T-helper 1 cell (primary cell): ENCODE measurements at regions not wholly inside any gene's neighbourhood (a gene's known extent, or its start where the extent isn't known, plus 50 kb on each side); places are given as distances from the start of the nearest gene placed in this dataset.
A peak's percentile ranks its signal among the peaks of the same experiment; 100 is the strongest.
"Not testable (repeated sequence)": the region's sequence is repeated elsewhere in the genome, so short reads cannot be mapped to it uniquely, and the experiment has no call there.

Experiments
- DNase-seq, 5 donors: peaks; one replicate each; pipeline ENCODE4 v3.0.0-alpha.2; 2012 to 2020

DNA sequence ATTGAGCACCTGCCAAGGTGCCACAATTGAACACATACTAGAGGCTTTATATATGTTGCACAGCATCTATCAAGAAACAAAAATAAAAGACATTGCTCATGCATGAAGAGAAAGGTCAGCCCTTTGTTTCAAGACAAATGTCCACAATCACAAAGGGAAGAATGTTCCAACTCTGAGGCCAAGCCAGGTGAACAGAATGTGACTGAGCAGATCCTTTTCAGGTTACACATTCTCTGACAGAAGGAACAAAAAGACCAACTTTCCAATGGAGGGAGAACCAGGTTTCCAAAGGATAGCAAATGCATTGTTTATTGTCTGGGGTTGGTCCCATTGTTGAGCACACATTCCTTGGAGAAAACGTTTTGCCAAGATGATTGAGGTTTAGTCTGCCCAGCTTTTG, 50.2 kb upstream of the FAM174B start:
- DNase-seq = no peak

DNA sequence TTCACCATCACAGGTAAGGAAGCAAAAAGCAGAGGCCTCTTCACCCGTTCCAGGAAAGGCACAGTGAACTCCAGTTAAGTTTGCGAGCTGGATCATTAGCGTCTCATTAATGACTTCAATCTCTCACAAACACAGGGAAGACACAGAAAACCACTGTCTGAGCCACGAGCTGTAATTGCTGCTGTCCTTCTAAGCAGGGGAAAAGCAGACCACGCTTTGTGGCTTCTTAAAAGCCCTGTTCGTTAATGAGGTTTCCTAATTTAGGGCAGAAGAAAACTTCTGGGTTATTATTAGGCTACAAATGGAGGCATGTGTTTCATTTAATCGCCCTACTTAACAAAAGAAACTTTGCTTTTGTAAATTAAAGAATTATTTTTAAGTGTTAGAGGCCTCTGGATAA, 50.6 kb upstream of the FAM174B start:
- no peak for DNase-seq

DNA sequence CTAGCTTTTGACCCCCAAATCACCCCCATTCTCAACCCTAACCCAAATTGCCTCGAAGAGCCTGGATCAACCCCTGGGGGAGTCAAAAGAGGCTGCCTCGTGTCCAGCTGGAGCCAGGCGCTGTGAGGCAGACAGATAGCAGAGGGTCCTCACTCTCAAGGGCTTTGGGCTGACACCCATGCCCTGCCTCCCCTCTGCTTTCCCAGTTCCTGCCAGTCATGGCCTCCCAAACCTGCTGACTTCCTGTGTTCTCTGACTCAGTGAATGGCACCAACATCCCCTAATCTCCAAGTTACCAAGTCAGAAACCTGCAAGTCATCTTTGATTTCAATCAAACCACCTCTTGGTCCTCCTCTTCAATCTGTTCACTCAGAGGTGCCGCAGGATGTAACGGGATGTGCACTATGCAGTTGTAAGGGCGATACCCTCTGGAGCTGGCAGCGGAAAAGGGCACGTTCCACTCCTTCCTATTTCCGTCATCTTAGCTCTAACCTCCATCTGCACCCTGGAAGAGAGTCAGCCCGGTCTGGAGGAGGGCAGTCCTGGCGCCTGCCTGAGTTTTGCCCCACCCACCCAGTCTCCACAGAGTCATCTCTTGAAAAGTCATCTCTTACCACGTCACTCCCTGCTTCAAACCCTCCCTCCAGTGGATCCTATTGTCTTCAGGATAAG, 52.4 kb upstream of the FAM174B start:
- DNase-seq = no peak

DNA sequence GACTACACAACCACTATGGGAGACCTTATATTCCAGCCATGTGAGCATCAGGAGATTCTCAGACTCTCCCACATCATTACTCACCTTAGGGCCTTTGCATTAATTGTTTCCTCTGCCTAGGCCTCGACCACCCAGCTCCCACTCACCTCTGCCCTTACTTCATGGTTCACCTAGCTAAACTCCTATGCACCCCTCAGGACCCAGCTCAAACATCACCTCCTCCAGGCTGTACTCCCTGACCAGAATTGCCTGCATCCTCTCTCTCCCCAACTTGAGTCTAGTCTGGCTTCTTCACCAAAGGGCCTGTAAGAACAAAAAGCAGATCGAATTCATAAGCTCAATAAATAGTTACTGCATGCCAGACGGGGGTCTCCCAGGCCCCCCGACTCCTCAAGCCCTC, 53.1 kb upstream of the FAM174B start:
- DNase-seq = no peak

DNA sequence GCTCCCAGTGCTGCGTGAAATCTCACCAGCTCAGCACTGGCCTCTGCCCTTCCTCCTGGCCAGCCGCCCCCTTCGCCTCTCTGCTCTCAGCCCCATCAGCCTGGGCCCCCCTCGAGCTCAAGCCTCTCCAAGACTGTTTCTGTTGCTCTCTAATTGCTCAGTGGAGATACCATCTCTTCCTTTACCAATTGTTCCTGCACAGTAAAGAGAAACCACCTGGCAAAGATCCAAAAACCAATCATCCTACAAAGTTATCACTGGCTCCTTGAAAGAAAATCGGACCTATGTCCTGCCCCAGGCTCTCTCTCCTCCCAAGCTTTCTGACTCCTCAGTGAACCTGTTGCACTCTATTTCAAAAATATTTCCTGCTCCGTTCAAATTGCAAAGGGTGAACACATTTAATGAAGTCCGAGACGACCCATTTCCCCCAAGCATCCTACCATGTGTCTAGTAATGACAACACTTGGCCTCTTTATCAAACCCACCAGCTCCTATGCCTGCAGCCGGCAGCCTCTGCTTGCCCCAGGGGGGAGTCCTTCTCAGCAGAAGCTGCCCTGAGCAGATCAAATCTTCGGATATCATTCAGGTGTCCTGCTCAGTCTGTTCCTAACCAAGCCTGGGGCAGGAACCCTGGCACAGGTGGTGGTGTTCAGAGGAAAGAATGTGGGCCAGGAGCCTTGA, 53.7 kb upstream of the FAM174B start:
- no peak for DNase-seq

DNA sequence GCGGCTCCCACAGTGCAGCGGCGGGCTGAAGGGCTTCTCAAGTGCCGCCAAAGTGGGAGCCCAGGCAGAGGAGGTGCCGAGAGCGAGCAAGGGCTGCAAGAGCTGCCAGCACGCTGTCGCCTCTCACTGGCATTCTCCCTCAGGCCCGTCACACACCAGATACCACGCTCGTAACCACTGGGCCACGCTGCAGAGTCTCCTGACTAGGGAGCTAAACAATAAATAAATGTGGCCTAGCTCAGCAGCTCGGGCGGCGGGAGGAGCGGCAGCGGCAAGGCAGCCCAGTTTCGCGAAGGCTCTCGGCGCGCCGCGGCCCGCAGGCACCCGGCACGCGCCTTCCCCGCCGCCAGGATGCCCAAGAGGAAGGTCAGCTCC, 55.9 kb upstream of the FAM174B start:
- no peak for DNase-seq

DNA sequence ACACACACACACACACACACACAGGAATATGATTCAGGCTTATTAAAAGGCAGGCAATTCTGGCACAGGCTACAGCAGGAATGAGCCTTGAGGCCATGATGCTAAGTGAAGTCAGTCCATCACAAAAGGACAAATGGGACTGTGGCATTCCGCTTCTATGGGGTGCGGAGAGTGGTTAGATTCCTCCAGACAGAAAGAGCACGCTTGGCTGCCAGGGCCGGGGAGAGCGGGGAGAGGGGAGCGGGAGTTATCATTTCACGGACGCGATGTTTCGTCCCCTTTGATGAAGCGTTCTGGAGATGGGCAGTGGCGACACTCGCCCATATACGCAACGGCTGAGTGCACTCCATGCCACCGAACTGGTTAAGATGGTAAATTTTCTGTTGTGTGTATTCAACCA, 58.5 kb upstream of the FAM174B start:
- no peak for DNase-seq

DNA sequence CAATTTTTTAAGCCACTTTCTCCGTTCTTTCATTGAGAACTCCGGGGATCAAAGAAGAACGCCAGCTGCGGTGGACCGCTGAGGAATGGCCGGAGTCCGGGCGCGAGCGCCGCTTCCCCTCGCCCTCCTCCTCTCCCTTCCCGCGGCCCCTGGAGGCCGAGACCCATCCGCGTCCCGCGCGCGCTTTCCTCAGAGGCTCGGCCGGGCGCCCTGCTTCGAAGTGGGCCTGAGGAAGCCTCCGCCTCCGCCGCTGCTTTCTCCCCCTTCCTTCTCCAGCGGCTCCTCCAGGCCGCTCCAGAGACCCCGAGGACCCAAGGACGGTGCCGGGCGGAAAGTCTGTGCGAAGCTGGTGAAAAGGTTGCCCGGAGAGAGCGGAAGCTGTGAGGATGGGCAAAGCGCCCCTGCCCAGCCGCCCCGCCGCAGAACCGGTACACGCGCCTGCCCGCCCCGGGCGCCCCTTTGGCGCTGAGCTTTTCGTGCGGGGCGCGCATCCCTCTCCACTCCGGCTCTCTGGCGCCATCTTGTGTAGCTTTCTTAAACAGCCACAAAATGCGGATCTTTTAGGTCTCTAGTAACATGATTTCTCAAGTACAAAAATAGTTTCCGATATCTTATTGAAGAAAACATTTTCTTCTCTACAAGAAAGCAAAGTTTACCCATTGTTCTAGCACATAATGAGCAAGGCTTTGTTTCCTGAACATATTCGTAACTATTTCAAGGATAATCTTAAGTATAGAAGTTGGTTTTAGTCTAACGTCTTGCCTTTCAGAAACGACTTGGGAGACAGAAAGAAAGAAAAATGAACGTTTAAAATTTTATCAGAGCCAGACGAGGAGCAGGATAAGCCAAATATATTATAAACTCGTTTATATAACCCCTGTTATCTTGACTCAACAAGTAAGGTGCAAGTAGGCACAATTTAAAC, 59.2 kb upstream of the FAM174B start:
- DNase-seq = peak; percentile 27 to 70 (median 53)

DNA sequence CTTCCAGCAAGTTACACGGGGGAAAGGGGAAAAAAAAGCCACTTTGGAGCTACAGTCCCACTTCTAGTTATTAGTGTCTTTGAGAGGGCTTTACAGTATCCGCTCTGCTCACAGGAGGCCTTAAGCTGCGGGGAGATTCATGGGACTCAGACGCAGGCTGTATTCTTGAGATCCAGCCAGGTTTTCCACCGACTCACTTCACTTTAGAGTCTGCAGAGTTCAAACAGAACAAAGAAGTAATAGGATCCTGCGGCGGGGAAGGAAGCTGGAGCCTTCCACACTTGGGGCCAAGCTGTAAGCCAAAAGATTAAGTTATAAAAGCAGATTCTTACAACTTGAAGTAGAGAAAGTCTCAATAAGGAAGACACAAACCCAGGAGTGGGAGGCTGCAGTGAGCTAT, 60.2 kb upstream of the FAM174B start:
- no peak for DNase-seq

DNA sequence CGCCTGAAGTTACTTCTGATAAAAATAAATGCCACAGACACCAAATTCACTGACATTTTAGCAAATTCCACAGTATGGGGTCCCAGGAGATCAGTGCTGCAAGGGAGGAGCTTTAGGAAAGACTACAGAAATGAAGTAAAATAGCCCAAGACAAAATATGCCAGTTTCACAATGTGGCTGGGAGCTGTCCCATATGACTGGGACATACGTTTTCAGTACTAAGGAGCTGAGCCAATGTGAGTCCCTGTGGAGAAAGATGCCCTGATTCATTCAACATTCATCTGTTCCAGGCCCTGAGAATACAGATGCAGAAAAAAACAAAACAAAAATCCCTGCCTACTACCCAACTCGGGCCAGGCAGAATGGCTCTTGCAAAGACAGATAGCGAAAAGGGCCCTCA, 63.4 kb upstream of the FAM174B start:
- DNase-seq = no peak

DNA sequence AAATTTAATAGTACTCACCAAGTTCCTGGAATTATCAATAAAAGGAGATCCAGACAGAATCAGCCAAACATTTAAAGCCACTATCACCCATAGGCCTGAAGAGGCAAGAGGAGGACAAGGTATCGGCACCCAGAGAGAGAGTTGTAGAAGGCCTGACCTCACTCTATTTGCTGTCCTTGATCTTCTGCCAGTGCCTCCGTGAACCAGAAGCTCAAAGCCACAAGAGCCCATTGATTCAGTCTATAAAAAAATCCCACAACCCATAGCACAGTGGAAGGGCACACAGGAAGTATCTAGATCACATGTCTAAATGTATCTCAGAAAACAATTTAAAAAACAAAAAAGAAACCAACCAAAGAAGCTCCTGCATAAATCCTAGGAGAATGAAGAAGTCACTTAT, 68.6 kb upstream of the FAM174B start:
- DNase-seq = no peak

DNA sequence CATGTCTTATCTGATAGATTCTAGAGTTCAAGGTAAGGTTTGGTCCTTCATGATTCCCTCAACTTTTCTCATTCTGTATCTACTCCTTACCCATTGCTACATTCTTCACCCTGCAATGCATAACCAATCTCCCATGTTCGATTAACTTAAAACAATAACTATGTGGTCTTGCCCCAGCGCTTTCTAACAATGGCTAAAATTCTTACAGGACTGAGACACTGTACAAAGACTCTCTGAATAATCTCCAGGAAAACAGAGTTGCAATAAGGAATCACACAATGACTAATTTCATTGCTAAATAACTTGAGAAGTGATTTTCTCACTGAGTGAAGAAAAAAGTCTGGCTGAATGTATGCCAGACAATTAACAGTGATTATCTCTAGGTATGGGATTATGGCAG, 69.6 kb upstream of the FAM174B start:
- DNase-seq = no peak

DNA sequence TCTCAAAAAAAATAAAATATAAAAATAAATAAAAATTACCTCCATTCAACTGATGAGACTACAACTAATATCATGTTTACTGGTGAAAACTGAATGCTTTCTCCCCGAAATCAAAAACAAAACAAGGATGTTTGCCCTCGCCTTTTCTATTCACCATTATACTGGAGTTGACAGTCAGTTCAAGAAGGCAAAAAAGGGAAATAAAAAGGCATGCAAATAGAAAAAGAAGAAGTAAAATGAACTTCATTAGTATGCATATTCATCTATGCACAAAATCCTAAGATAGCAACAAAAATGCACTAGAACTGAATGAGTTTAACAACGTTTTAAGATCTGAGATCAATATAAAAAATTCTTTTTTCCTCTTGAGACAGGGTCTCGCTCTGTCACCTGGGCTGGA, 72.7 kb upstream of the FAM174B start:
- DNase-seq = no peak

DNA sequence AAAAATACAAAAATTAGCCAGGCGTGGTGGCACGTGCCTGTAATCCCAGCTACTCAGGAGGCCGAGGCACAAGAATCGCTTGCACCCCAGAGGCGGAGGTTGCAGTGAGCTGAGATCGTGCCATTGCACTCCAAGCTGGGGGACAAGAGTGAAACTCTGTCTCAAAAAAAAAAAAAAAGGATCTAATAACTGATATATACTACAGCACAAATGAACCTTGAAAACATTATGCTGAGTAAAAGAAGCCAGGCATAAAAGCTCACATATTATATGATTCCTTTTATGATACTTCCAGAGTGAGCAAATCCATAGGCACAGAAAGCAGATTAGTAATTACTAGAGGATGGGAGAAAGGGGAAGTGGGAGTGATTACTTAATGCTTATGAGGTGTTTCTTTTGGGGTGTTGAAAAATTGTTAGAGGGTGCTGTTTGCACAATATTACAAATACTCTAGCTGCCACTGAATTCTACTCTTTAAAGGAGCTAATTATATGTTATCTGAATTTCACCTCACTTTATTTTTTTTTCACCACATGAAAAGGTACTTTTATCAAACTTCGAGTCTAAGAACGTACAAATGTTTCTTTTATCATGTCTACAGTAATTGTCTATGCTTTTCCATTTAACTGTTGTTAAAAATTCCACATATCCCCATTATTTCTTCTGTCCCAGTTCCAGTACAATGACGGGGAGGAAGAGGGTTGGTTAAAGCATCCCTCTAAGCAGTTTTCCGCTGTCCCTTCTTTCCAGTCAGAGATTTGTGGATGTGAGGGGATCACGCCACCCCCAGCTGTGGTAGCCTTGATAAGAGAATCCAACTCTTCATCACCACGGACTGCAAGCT, 77.7 kb upstream of the FAM174B start:
- DNase-seq = no peak

DNA sequence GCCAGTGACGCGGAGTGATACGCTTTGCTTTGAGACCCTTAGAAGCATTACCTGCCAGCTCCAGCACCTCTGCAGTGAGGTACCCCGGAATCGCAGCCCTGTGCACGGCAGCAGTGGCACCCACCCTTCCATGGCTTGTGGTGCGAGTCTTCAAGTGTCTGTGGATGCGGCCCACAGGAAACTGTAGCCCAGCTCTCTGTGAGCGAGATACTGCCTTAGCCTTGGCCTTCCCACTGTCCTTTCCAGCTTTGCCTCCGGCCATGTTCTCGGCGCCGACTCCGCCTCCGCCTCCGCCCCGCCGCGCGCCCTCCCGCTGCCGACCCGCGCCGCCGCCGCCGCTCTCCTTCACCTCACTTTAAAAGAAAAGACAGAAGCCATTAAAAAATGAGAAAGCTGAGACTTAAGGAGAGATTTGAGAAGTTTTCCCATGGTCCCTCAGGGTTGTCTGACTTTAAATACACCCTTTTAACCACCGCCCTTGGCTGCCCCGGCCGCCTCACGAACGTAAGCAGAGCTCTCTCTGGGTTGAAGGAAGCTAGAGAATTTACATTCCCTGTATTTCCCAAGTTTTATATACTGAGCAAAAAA, 78.5 kb upstream of the FAM174B start:
- DNase-seq = no peak

DNA sequence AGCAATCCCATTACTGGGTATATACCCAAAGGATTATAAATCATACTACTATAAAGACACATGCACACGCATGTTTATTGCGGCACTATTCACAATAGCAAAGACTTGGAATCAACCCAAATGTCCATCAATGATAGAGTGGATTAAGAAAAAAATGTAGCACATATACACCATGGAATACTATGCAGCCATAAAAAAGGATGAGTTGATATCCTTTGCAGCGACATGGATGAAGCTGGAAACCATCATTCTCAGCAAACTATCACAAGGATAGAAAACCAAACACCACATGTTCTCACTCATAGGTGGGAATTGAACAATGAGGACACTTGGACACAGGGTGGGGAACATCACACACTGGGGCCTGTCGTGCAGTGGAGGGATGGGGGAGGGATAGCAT, 83.7 kb upstream of the FAM174B start:
- DNase-seq = not testable (repeated sequence)

DNA sequence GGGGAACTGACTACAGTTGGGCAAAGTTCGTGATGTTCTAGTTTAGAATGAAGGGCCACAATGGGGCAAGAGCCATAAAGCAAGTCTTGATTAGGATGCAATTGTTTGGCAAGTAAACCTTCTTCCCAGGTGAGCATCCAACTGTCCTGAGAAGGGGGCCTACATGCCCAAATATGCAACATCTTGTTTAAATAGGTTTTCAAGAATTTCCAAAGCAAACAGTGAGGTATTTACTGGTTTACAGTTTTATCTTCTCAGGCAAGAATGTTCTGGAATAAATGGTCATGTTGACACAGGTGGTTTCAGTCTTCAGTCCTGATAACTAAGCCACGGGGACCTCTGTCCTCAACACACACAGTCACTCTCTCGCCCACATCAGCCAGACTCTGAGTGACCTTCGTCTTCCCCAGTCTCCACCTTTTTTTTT, 90.3 kb upstream of the FAM174B start:
- no peak for DNase-seq

DNA sequence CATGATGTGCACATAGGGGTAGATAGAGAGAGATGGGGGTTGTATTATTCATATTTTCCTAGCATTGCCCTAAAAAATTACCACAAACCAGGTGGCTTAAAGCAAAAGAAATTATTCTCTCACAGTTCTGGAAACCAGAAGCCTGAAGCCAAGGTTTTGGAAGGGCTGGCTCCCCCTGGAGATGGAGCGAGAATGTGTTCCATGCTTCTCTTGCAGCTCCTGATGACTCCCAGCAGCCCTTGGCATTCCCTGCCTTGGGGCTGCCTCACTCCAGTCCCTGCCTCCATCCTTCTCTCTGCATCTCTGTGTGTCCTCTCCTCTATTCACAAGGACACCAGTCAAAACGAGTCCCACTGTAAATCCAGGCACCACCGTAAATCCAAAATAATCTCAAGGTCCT, 91.5 kb upstream of the FAM174B start:
- no peak for DNase-seq

DNA sequence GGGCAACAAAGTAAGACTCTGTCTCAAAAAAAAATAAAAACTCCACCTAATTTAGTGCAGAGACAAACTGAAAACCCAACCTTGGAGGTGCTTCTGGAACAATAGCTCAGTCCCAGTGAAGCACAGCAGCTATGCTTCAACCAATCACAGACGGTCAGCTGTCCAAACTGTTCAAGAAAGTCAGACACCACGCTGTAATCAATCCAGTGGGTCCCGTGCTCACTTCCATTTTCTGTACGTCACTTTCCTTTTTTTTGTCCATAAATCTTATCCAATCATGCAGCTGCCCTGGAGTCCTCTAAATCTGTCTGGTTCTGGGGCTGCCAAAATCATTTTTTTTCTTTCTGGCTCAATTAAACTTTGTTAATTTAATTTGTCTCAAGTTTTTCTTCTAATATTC, 93.6 kb upstream of the FAM174B start:
- no peak for DNase-seq

DNA sequence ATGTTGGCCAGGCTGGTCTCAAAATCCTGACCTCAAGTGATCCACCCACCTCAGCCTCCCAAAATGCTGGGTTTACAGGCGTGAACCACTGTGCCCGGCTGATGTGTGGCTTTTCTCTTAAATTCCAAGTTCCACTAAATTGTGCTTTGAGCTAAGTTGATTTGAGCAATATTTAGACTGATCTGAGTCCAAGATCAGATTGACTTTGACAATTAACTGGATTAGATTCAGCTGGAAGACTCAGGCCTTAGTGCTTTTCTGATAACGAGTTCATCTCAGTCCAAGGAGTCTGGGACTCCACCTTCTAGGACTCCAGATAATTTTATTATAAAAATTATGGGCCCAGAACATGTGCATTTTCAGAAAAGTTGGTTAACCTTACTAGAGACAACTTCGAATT, 94.4 kb upstream of the FAM174B start:
- DNase-seq = no peak

DNA sequence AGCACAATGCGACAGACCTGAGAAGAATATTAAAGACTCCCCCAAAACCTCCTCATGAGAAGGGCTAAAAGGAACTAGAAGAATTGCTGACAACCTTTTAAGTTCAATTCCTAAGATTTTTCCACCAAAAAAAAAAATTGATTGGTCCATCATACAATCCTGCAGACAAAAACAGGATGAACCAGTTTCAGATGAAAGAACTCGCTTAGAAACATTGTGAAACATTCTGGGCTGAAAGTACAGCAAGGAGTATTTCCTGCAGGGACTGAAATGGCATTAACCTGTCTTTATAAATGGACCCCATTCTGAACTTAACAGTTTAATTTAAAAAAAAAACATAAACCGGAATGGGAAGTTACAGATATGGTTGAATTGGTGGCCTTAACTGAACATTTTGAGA, 96.0 kb upstream of the FAM174B start:
- no peak for DNase-seq

DNA sequence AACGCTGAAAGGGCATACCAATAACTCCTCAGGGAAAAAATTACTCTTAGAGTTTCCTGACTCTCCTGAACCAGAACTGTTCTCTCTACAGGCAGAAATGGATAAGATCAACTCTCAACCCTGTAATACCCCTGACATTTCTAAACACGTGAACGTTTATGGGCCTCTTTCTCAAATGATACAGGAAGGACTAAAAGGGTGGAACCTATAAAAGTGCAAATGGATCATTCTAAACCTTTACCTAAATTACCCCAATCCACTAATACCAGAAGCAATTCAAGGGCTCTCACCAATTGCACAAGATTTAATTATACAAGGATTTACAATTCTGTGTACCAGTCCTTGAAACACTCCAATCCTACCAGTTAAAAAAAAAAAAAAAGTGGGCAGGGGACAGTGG, 98.0 kb upstream of the FAM174B start:
- no peak for DNase-seq

DNA sequence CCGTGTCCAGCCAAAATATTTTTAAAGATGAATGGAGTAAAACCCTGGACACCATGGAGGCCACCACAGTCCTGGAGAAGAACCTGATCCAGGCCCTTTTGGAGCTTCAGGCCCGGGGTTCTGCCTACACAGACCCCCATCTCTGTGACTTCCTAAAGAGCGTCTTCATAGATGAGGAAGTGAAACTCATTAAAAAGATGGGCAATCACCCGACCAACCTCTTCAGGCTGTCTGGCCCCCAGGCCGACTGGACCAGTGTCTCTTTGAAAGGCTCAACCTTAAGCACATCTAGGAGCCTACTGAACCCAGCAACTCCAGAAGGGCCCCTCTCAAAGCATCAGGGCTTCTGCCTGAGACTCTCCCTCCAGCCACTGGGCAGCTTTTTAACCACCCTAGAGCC, 107.9 kb upstream of the FAM174B start:
- no peak for DNase-seq
